CD14-positive monocyte (primary cell): ENCODE measurements at regions not wholly inside any gene's neighbourhood (a gene's known extent, or its start where the extent isn't known, plus 50 kb on each side); places are given as distances from the start of the nearest gene placed in this dataset.

Experiments used
- DNase-seq, 3 donors: peaks; one replicate each; pipeline ENCODE4 v3.0.0-alpha.2; 2011 to 2022
- H2AFZ ChIP-seq: 2 replicates; pipeline ENCODE4 v1.6.0; 2012; ENCODE audit warnings: mild to moderate bottlenecking, low read depth, low read length, inconsistent platforms; ENCODE audit not compliant: insufficient read depth, poor library complexity, severe bottlenecking
- H3K27ac ChIP-seq, 2 donors: 1 replicate in 1 of 2; 2 replicates in 1 of 2; pipeline ENCODE4 v1.5.1; 2012 to 2013; ENCODE audit warnings: low read length in 2 of 2, control low read depth in 1 of 2, inconsistent platforms in 1 of 2, low read depth in 1 of 2, mild to moderate bottlenecking in 1 of 2
- H3K27me3 ChIP-seq, 2 donors: one replicate each; pipeline versions ENCODE4 v1.6.0 to v1.6.1; 2011 to 2013; ENCODE audit warnings: low read length in 2 of 2; ENCODE audit not compliant: control insufficient read depth in 2 of 2, insufficient read depth in 2 of 2
- H3K36me3 ChIP-seq, 2 donors: replicated peaks in 1 of 2; 1 replicate in 1 of 2; 2 replicates in 1 of 2; pipeline versions ENCODE4 v1.5.1 to v1.6.1; 2012 to 2013; ENCODE audit warnings: low read length in 2 of 2, control low read depth in 1 of 2, inconsistent platforms in 1 of 2, mild to moderate bottlenecking in 1 of 2; ENCODE audit not compliant: insufficient read depth in 2 of 2, control insufficient read depth in 1 of 2
- H3K4me1 ChIP-seq, 2 donors: 1 replicate in 1 of 2; 2 replicates in 1 of 2; pipeline versions ENCODE4 v1.5.1 to v1.6.1; 2012 to 2013; ENCODE audit warnings: low read length in 2 of 2, control low read depth in 1 of 2, inconsistent platforms in 1 of 2, mild to moderate bottlenecking in 1 of 2, moderate library complexity in 1 of 2; ENCODE audit not compliant: insufficient read depth in 2 of 2, control insufficient read depth in 1 of 2
- H3K4me2 ChIP-seq: replicated peaks from 2 replicates; pipeline ENCODE3; 2012; ENCODE audit warnings: low read length, moderate library complexity, mild to moderate bottlenecking; ENCODE audit not compliant: poor library complexity, severe bottlenecking; ENCODE audit errors: extremely low read depth
- H3K4me3 ChIP-seq, 3 experiments: fragments of 200-600 bp in 1 of 3; sonication (generic) in 1 of 3; replicated peaks in 1 of 3; 1 replicate in 2 of 3; 2 replicates in 1 of 3; pipeline ENCODE4 v1.5.1; 2011 to 2013; ENCODE audit warnings: low read length in 3 of 3, mild to moderate bottlenecking in 3 of 3, control low read depth in 2 of 3, low read depth in 2 of 3, inconsistent platforms in 1 of 3, moderate library complexity in 1 of 3
- H3K79me2 ChIP-seq: 2 replicates; pipeline ENCODE4 v1.6.0; 2012; ENCODE audit warnings: mild to moderate bottlenecking, control low read depth, inconsistent platforms, low read length, moderate library complexity; ENCODE audit not compliant: insufficient read depth
- H3K9ac ChIP-seq: 2 replicates; pipeline ENCODE4 v1.6.0; 2017; ENCODE audit warnings: low read length, mild to moderate bottlenecking; ENCODE audit not compliant: insufficient read depth, poor library complexity, severe bottlenecking
- H3K9me3 ChIP-seq, 2 donors: replicated peaks in 1 of 2; 1 replicate in 1 of 2; 2 replicates in 1 of 2; pipeline versions ENCODE4 v1.5.1 to v1.6.1; 2012 to 2013; ENCODE audit warnings: low read length in 2 of 2, control low read depth in 1 of 2; ENCODE audit not compliant: control insufficient read depth in 1 of 2, insufficient read depth in 1 of 2
- H4K20me1 ChIP-seq: 2 replicates; pipeline ENCODE4 v1.6.0; 2012; ENCODE audit warnings: mild to moderate bottlenecking, low read length, control low read depth, moderate library complexity; ENCODE audit not compliant: insufficient read depth
- H3K27ac Mint-ChIP-seq, 7 donors: one replicate each; pipeline ENCODE4 v1.8.0; 2020; ENCODE audit warnings: mild to moderate bottlenecking in 7 of 7, mixed read lengths in 7 of 7, moderate library complexity in 6 of 7, inconsistent platforms in 2 of 7
- H3K27me3 Mint-ChIP-seq, 3 donors: one replicate each; pipeline ENCODE4 v1.8.0; 2021 to 2022; ENCODE audit warnings: low read depth in 3 of 3, mild to moderate bottlenecking in 3 of 3, mixed read lengths in 3 of 3, moderate library complexity in 3 of 3, inconsistent platforms in 1 of 3
- H3K36me3 Mint-ChIP-seq, 2 donors: one replicate each; pipeline ENCODE4 v1.8.0; 2020; ENCODE audit warnings: mixed read lengths in 2 of 2, inconsistent platforms in 1 of 2, mild to moderate bottlenecking in 1 of 2
- H3K4me1 Mint-ChIP-seq: one replicate; pipeline ENCODE4 v1.8.0; 2020; ENCODE audit warnings: mild to moderate bottlenecking, mixed read lengths
- H3K4me3 Mint-ChIP-seq, 2 donors: one replicate each; pipeline ENCODE4 v1.8.0; 2020; ENCODE audit warnings: mild to moderate bottlenecking in 2 of 2, mixed read lengths in 2 of 2, moderate library complexity in 1 of 2
- H3K9me3 Mint-ChIP-seq, 7 donors: one replicate each; pipeline ENCODE4 v1.8.0; 2020 to 2022; ENCODE audit warnings: mixed read lengths in 7 of 7, mild to moderate bottlenecking in 6 of 7, moderate library complexity in 6 of 7, inconsistent platforms in 2 of 7
- CTCF ChIP-seq: fragments of 200-600 bp; IDR thresholded peaks from one replicate; pipeline ENCODE4 v1.8.0; 2022; ENCODE audit warnings: antibody characterized with exemption, mild to moderate bottlenecking
- WGBS: methylation state at CpG from one replicate; pipeline ENCODE4 v1.1.5; 2013; ENCODE audit warnings: missing lambda C conversion rate; ENCODE audit not compliant: insufficient coverage; 5-methylcytosine and 5-hydroxymethylcytosine counted together
- intact Hi-C, 2 donors: fragments of 100-400 bp; cut with micrococcal nuclease; formaldehyde crosslinking; loops; one replicate each; pipeline versions ENCODE4 v1.15.0 to v1.15.1; 2023

GRCh38 chr9:87402537-87402936 lies 95.1 kb upstream of the DAPK1 start:
- peaks cover 35% of the 10 kb centered on the region for H3K4me1 Mint-ChIP-seq
- Histone ChIP-seq H2AFZ (no peak overlapping the region), H4K20me1 (no peaks in the 10 kb centered on the region), H3K4me1 (peaks cover 30 to 36% of the 10 kb centered on the region in 2 donors), H3K79me2 (no peaks in the 10 kb centered on the region), H3K4me3 (no peak overlapping the region), H3K36me3 (no peaks in the 10 kb centered on the region), H3K9me3 (peaks cover 0 to 4% of the 10 kb centered on the region in 2 donors), H3K4me2 (no peak overlapping the region), H3K27ac (peak overlapping the region in 1 of 2 donors; percentile 46), H3K9ac (no peak overlapping the region), H3K27me3 (no peaks in the 10 kb centered on the region)
- DNase-seq = no peak
- no CpG with 5 or more reads among the region's 3 CpGs for WGBS
- intact Hi-C loops = loop anchor here in 1 of 2 donors (10.0 kb wide), 3 partner anchors 152 to 392 kb away; no protein-coding TSS in a partner anchor
- H3K4me3 Mint-ChIP-seq = no peak overlapping the region
- H3K36me3 Mint-ChIP-seq = no peaks in the 10 kb centered on the region
- H3K27me3 Mint-ChIP-seq = peaks cover 0 to 4% (median 2%) of the 10 kb centered on the region in 3 donors
- H3K9me3 Mint-ChIP-seq = peaks cover 0 to 7% (median 4%) of the 10 kb centered on the region in 7 donors
- H3K27ac Mint-ChIP-seq = no peak overlapping the region
- TF ChIP-seq CTCF = no peak

GRCh38 chr9:87405677-87406542 lies 91.8 kb upstream of the DAPK1 start:
- Histone ChIP-seq H3K27me3 (no peaks in the 10 kb centered on the region), H2AFZ (no peak overlapping the region), H3K4me1 (peaks cover 30 to 36% of the 10 kb centered on the region in 2 donors), H3K9ac (peak overlapping the region; percentile 51), H3K36me3 (no peaks in the 10 kb centered on the region), H3K27ac (peak overlapping the region; percentile 49 to 93), H3K9me3 (peaks cover 0 to 4% of the 10 kb centered on the region in 2 donors), H4K20me1 (no peaks in the 10 kb centered on the region), H3K79me2 (no peaks in the 10 kb centered on the region), H3K4me3 (peak overlapping the region in 1 of 3 experiments; percentile 35), H3K4me2 (peak overlapping the region; percentile 61)
- peak overlapping the region in 1 of 2 donors; percentile 54 for H3K4me3 Mint-ChIP-seq
- WGBS = no CpG with 5 or more reads among the region's 3 CpGs
- H3K4me1 Mint-ChIP-seq = peaks cover 40% of the 10 kb centered on the region
- peak overlapping the region; percentile 91 to 97 (median 94) for H3K27ac Mint-ChIP-seq
- peak; percentile 77 to 91 (median 86) for DNase-seq
- no peak for TF ChIP-seq CTCF
- peaks cover 0 to 5% (median 3%) of the 10 kb centered on the region in 7 donors for H3K9me3 Mint-ChIP-seq
- peaks cover 1 to 3% (median 2%) of the 10 kb centered on the region in 3 donors for H3K27me3 Mint-ChIP-seq
- H3K36me3 Mint-ChIP-seq = no peaks in the 10 kb centered on the region
- intact Hi-C loops = loop anchor here in 1 of 2 donors (5.0 to 10.0 kb wide), 6 partner anchors 71 to 389 kb away; partner anchors contain the start of gene DAPK1
